Caco-2 (cell line): ENCODE measurements at regions not wholly inside any gene's neighbourhood (a gene's known extent, or its start where the extent isn't known, plus 50 kb on each side); places are given as distances from the start of the nearest gene placed in this dataset.

Experiments
- BruUV-seq: library from RNA; stranded (reverse); fragments of 400-500 nt; replicated peaks from 2 replicates; lab custom pipeline; 2021; lab: Mats Ljungman, UMichigan
- CTCF ChIA-PET: fragments of 300-600 bp; sonication (Branson Sonifier 250); formaldehyde crosslinking; loops from one replicate; lab custom pipeline; 2022; ENCODE audit warnings: antibody characterized with exemption; lab: Charles Lee
- POLR2A ChIA-PET: fragments of 300-600 bp; sonication (Branson Sonifier 250); formaldehyde crosslinking; loops from one replicate; lab custom pipeline; 2022; ENCODE audit warnings: antibody characterized with exemption; lab: Charles Lee
- DNase-seq, 2 experiments: peaks; one replicate each; pipeline versions ENCODE4 v3.0.0 to v3.0.0-alpha.2; 2020 to 2022
- H3K27me3 ChIP-seq: replicated peaks from 2 replicates; pipeline ENCODE4 v1.6.0; 2011; ENCODE audit warnings: low read length; ENCODE audit not compliant: control insufficient read depth, insufficient read depth
- H3K36me3 ChIP-seq: 2 replicates; pipeline ENCODE4 v1.5.1; 2011; ENCODE audit warnings: low read length; ENCODE audit not compliant: control insufficient read depth, insufficient read depth
- H3K4me1 ChIP-seq: fragments of 250-450 bp; sonication (Bioruptor Pico); 2 replicates; pipeline ENCODE4 v1.5.1; 2020; ENCODE audit warnings: mild to moderate bottlenecking
- H3K4me3 ChIP-seq: 2 replicates; pipeline ENCODE4 v1.5.1; 2011; ENCODE audit warnings: low read depth, mild to moderate bottlenecking, control low read depth, low read length
- H3K9me3 ChIP-seq: fragments of 250-450 bp; sonication (Bioruptor Pico); 2 replicates; pipeline ENCODE4 v1.5.1; 2020; ENCODE audit warnings: mild to moderate bottlenecking, moderate library complexity
- H3K27ac Mint-ChIP-seq: one replicate; pipeline ENCODE4 v1.8.0; 2022; ENCODE audit warnings: mixed read lengths; ENCODE audit not compliant: unreplicated experiment
- H3K27me3 Mint-ChIP-seq: one replicate; pipeline ENCODE4 v1.8.0; 2022; ENCODE audit warnings: mixed read lengths; ENCODE audit not compliant: insufficient read depth, unreplicated experiment
- H3K36me3 Mint-ChIP-seq: one replicate; pipeline ENCODE4 v1.8.0; 2022; ENCODE audit warnings: mild to moderate bottlenecking, mixed read lengths; ENCODE audit not compliant: insufficient read depth, unreplicated experiment
- H3K4me1 Mint-ChIP-seq: one replicate; pipeline ENCODE4 v1.8.0; 2022; ENCODE audit warnings: low read depth, mixed read lengths; ENCODE audit not compliant: unreplicated experiment
- H3K4me3 Mint-ChIP-seq: one replicate; pipeline ENCODE4 v1.8.0; 2022; ENCODE audit warnings: mild to moderate bottlenecking, moderate library complexity, mixed read lengths; ENCODE audit not compliant: unreplicated experiment
- H3K9me3 Mint-ChIP-seq: one replicate; pipeline ENCODE4 v1.8.0; 2022; ENCODE audit warnings: mixed read lengths; ENCODE audit not compliant: unreplicated experiment
- CTCF ChIP-seq, 2 experiments: fragments of 200-600 bp in 1 of 2; IDR thresholded peaks; 1 replicate in 1 of 2; 2 replicates in 1 of 2; pipeline versions ENCODE4 v1.5.1 to v1.8.0; 2011 to 2022; ENCODE audit warnings: antibody characterized with exemption in 1 of 2, control low read depth in 1 of 2, inconsistent platforms in 1 of 2, low read depth in 1 of 2, low read length in 1 of 2, mild to moderate bottlenecking in 1 of 2, moderate library complexity in 1 of 2; ENCODE audit not compliant: insufficient read depth in 1 of 2, severe bottlenecking in 1 of 2, unreplicated experiment in 1 of 2
- intact Hi-C: fragments of 100-400 bp; cut with micrococcal nuclease; formaldehyde crosslinking; loops from one replicate; pipeline ENCODE4 v1.10.0; 2022; ENCODE audit not compliant: unreplicated experiment

DNA sequence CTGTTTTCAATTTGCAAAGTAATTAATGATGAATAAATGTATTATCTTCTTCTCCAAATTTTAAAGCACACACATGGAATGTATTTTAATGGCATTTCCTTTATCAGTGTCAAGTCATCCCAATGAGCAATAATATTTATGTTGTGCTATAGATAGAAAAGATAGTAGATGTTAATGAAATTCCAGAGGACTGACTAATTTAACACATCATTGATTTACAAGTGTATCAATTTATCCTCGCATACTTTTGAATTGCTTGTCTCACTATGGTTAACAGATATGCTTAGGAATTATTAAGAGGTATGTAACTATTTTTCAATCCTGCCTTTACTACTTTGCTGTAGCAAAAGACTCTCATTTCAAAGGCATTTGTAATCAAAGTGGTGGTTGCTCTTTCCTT lies 842.9 kb downstream of the SLC6A15 start:
- BruUV-seq = no TSS peak
- intact Hi-C loops = no loop called here
- no peaks in the 10 kb centered on the region for H3K27me3 Mint-ChIP-seq
- H3K36me3 ChIP-seq = no peaks in the 10 kb centered on the region
- no peak for TF ChIP-seq CTCF (IDR thresholded peaks at IDR 0.05; ENCODE audit: insufficient read depth in 1 of 2, low read depth in 1 of 2, low read length in 1 of 2, severe bottlenecking in 1 of 2, unreplicated experiment in 1 of 2)
- H3K27me3 ChIP-seq = no peaks in the 10 kb centered on the region
- no peaks in the 10 kb centered on the region for H3K9me3 Mint-ChIP-seq
- H3K4me3 Mint-ChIP-seq = no peak overlapping the region
- no peaks in the 10 kb centered on the region for H3K4me1 Mint-ChIP-seq
- H3K9me3 ChIP-seq = no peaks in the 10 kb centered on the region
- H3K4me3 ChIP-seq = no peak overlapping the region
- no peak for DNase-seq
- no peaks in the 10 kb centered on the region for H3K36me3 Mint-ChIP-seq
- ChIA-PET CTCF (no interaction called here), POLR2A (no interaction called here)
- H3K4me1 ChIP-seq = no peaks in the 10 kb centered on the region
- H3K27ac Mint-ChIP-seq = no peak overlapping the region

GRCh38 chr12:84069198-84069597 lies 843.4 kb downstream of the SLC6A15 start:
- H3K27ac Mint-ChIP-seq = no peak overlapping the region
- no peaks in the 10 kb centered on the region for H3K36me3 Mint-ChIP-seq
- CTCF ChIA-PET = no interaction called here
- no peak overlapping the region for H3K4me3 Mint-ChIP-seq
- POLR2A ChIA-PET = no interaction called here
- intact Hi-C loops = no loop called here
- H3K36me3 ChIP-seq = no peaks in the 10 kb centered on the region
- DNase-seq = no peak
- H3K9me3 Mint-ChIP-seq = no peaks in the 10 kb centered on the region
- BruUV-seq = no TSS peak
- TF ChIP-seq CTCF (IDR thresholded peaks at IDR 0.05; ENCODE audit: insufficient read depth in 1 of 2, low read depth in 1 of 2, low read length in 1 of 2, severe bottlenecking in 1 of 2, unreplicated experiment in 1 of 2) = no peak
- H3K27me3 Mint-ChIP-seq = no peaks in the 10 kb centered on the region
- no peaks in the 10 kb centered on the region for H3K27me3 ChIP-seq
- no peak overlapping the region for H3K4me3 ChIP-seq
- H3K9me3 ChIP-seq = no peaks in the 10 kb centered on the region
- no peaks in the 10 kb centered on the region for H3K4me1 ChIP-seq
- no peaks in the 10 kb centered on the region for H3K4me1 Mint-ChIP-seq

GRCh38 chr12:84058136-84058535 lies 854.5 kb downstream of the SLC6A15 start:
- H3K9me3 ChIP-seq = no peaks in the 10 kb centered on the region
- Mint-ChIP-seq H3K9me3 (no peaks in the 10 kb centered on the region), H3K27ac (no peak overlapping the region), H3K4me3 (no peak overlapping the region), H3K4me1 (no peaks in the 10 kb centered on the region), H3K36me3 (no peaks in the 10 kb centered on the region), H3K27me3 (no peaks in the 10 kb centered on the region)
- ChIA-PET POLR2A (no interaction called here), CTCF (no interaction called here)
- no peak for DNase-seq
- BruUV-seq = no TSS peak
- no peak overlapping the region for H3K4me3 ChIP-seq
- no peaks in the 10 kb centered on the region for H3K27me3 ChIP-seq
- no peaks in the 10 kb centered on the region for H3K36me3 ChIP-seq
- H3K4me1 ChIP-seq = no peaks in the 10 kb centered on the region
- TF ChIP-seq CTCF (IDR thresholded peaks at IDR 0.05; ENCODE audit: insufficient read depth in 1 of 2, low read depth in 1 of 2, low read length in 1 of 2, severe bottlenecking in 1 of 2, unreplicated experiment in 1 of 2) = no peak
- intact Hi-C loops = no loop called here
